Bronchial epithelial cell (primary cell): ENCODE measurements at regions not wholly inside any gene's neighbourhood (a gene's known extent, or its start where the extent isn't known, plus 50 kb on each side); places are given as distances from the start of the nearest gene placed in this dataset.
A peak's percentile ranks its signal among the peaks of the same experiment; 100 is the strongest.
"Not testable (repeated sequence)": the region's sequence is repeated elsewhere in the genome, so short reads cannot be mapped to it uniquely, and the experiment has no call there.

Experiments used
- DNase-seq: peaks from one replicate; pipeline ENCODE4 v3.0.0-alpha.2; 2010; ENCODE audit warnings: low read depth
- FAIRE-seq: peaks from 2 replicates; lab custom pipeline; 2011; peaks lifted over from hg19 to GRCh38; lab: Jason Lieb, UNC
- H3K27me3 ChIP-seq: 2 replicates; pipeline ENCODE4 v1.5.1; 2011; ENCODE audit warnings: low read length; ENCODE audit not compliant: control insufficient read depth, insufficient read depth
- H3K36me3 ChIP-seq: 2 replicates; pipeline ENCODE4 v1.5.1; 2011; ENCODE audit warnings: low read length; ENCODE audit not compliant: control insufficient read depth, insufficient read depth
- H3K4me3 ChIP-seq: 2 replicates; pipeline ENCODE4 v1.5.1; 2011; ENCODE audit warnings: mild to moderate bottlenecking, low read depth, low read length, control low read depth
- TF ChIP-seq, protein P1 (sequence below): IDR thresholded peaks from 2 replicates; pipeline ENCODE4 v1.5.1; 2011; ENCODE audit warnings: mild to moderate bottlenecking, moderate library complexity, low read length, control low read depth, inconsistent platforms; ENCODE audit not compliant: insufficient read depth, severe bottlenecking

DNA sequence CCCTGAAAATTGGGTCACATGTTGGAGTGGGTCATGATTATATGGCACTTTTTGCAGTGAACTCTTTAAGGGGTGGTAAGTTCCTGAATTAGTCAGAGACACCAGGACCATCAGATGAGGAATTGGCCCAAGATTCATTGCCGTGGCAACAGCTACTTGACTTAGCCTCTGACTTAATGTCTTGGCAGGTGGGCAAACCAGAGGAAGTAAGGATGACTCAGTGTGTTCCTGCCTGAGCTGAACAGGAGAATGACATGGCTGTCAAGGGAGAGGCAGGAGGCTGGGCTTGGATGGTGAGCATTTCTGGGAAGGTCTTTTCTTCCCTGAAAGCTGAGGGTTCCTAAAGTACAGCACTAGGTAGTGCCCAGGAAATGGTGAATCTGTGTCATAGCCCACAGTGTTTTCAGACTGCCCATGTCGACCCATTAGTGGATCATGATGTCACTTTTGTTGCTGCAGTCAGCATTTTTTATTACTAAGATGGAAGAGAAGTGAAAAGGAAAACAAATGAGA lies 170.1 kb upstream of the PWP1 start:
- Histone ChIP-seq H3K27me3 (no peaks in the 10 kb centered on the region), H3K4me3 (no peak overlapping the region), H3K36me3 (no peaks in the 10 kb centered on the region)
- FAIRE-seq (peak; percentile 99), DNase-seq (peak; percentile 100)
- TF ChIP-seq, protein P1, sequence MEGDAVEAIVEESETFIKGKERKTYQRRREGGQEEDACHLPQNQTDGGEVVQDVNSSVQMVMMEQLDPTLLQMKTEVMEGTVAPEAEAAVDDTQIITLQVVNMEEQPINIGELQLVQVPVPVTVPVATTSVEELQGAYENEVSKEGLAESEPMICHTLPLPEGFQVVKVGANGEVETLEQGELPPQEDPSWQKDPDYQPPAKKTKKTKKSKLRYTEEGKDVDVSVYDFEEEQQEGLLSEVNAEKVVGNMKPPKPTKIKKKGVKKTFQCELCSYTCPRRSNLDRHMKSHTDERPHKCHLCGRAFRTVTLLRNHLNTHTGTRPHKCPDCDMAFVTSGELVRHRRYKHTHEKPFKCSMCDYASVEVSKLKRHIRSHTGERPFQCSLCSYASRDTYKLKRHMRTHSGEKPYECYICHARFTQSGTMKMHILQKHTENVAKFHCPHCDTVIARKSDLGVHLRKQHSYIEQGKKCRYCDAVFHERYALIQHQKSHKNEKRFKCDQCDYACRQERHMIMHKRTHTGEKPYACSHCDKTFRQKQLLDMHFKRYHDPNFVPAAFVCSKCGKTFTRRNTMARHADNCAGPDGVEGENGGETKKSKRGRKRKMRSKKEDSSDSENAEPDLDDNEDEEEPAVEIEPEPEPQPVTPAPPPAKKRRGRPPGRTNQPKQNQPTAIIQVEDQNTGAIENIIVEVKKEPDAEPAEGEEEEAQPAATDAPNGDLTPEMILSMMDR, result no peak

GRCh38 chr12:107517816-107518215 lies 167.8 kb upstream of the PWP1 start:
- H3K27me3 ChIP-seq, H3K36me3 ChIP-seq, FAIRE-seq, H3K4me3 ChIP-seq, DNase-seq: not testable (repeated sequence)

DNA sequence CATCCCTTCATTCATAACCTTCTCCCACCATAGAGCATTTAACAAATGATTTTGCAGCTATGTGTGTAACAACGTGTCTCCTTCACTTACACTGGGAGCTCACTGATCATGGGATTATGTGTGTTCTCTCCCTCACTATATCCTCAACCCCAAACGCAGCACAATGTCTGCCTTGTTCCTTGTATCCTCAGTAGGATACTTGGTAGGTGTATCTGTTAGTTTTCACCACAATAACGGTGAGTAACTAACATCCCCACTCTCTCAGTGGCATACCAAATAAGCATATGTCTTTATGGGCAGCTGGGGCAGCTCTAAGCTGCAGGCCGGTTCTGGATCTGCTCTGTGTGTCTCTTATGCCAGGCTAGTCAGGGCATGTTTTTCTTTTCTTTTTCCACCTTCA lies 166.7 kb upstream of the PWP1 start:
- no peaks in the 10 kb centered on the region for H3K36me3 ChIP-seq
- FAIRE-seq (no peak), DNase-seq (peak; percentile 13)
- TF ChIP-seq, protein P1, result no peak
- no peak overlapping the region for H3K4me3 ChIP-seq
- H3K27me3 ChIP-seq, result no peaks in the 10 kb centered on the region

DNA sequence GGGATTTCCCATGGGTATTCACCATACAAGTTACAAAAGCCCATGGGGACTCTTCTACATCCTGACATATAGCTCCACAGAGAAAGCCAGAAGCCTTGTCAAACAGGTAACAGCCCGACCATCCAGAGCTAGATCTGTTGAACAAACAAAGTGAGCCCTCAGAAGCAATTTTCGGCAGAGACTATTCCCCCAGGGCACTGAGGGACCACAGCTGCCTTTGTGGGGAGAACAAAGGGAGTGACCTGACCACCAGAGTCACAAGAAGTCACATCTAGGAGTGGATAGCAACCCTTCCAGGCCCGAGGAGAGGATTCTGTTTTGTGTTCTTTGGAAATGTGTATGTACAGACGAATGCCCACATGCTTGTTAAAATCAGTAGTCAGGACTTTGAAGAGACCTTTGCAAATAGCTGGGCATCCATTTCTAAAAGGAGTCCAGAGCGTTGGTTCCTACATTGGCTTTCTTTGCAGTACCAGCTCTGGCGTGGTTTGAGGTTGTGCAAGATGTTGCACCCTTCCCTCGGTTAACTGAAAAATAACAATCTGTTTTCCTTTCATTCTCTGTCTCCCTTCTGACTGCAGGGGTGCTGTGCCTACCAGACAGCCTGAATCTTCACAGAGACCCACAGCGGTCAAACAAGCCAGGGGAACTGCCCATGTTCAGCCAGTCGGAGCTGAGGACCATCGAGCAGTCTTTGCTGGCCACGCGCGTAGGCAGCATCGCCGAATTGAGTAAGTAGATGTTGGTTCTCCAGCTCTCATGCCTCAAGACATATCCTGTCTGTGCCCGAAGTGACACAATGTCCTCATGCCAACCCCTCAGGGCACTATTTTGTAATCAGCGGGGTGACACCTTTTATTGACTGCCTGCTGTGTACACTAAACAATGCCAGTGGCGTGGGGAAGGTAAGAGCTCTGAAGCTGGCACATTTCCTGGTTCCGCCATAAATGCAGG lies 165.4 kb upstream of the PWP1 start:
- Histone ChIP-seq H3K36me3 (no peaks in the 10 kb centered on the region), H3K4me3 (no peak overlapping the region), H3K27me3 (no peaks in the 10 kb centered on the region)
- TF ChIP-seq, protein P1, result no peak
- no peak for DNase-seq
- peak; percentile 83 for FAIRE-seq

GRCh38 chr12:107521826-107522355 lies 163.7 kb upstream of the PWP1 start:
- H3K27me3 ChIP-seq, result no peaks in the 10 kb centered on the region
- TF ChIP-seq, protein P1, result no peak
- DNase-seq (no peak), FAIRE-seq (no peak)
- H3K4me3 ChIP-seq, result no peak overlapping the region
- H3K36me3 ChIP-seq, result no peaks in the 10 kb centered on the region
